ENCODE measurements at regions not wholly inside any gene's neighbourhood (a gene's known extent, or its start where the extent isn't known, plus 50 kb on each side); places are given as distances from the start of the nearest gene placed in this dataset.

GRCh38 chr7:21172800-21173199 is 255.1 kb upstream of the SP4 start:
- TF ChIP-seq, protein P1, sequence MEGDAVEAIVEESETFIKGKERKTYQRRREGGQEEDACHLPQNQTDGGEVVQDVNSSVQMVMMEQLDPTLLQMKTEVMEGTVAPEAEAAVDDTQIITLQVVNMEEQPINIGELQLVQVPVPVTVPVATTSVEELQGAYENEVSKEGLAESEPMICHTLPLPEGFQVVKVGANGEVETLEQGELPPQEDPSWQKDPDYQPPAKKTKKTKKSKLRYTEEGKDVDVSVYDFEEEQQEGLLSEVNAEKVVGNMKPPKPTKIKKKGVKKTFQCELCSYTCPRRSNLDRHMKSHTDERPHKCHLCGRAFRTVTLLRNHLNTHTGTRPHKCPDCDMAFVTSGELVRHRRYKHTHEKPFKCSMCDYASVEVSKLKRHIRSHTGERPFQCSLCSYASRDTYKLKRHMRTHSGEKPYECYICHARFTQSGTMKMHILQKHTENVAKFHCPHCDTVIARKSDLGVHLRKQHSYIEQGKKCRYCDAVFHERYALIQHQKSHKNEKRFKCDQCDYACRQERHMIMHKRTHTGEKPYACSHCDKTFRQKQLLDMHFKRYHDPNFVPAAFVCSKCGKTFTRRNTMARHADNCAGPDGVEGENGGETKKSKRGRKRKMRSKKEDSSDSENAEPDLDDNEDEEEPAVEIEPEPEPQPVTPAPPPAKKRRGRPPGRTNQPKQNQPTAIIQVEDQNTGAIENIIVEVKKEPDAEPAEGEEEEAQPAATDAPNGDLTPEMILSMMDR (IDR thresholded peaks at IDR 0.05), result no peak
- Histone ChIP-seq H3K79me2 (ENCODE audit: insufficient read depth, low read length) (no peaks in the 10 kb centered on the region), H3K27me3 (ENCODE audit: control insufficient read depth in 2 of 2, insufficient read depth in 2 of 2, low read length in 2 of 2) (peaks cover 0 to 25% of the 10 kb centered on the region in 2 donors), H3K9ac (ENCODE audit: insufficient read depth, low read length, poor library complexity, severe bottlenecking) (no peak overlapping the region), H3K36me3 (replicated peaks in 1 of 2; ENCODE audit: control insufficient read depth in 1 of 2, insufficient read depth in 2 of 2, low read length in 2 of 2) (no peaks in the 10 kb centered on the region), H3K4me1 (ENCODE audit: control insufficient read depth in 1 of 2, insufficient read depth in 2 of 2, low read length in 2 of 2) (no peaks in the 10 kb centered on the region), H3K9me3 (replicated peaks in 1 of 2; ENCODE audit: control insufficient read depth in 1 of 2, insufficient read depth in 1 of 2, low read length in 2 of 2) (peaks cover 0 to 3% of the 10 kb centered on the region in 2 donors), H3K4me2 (replicated peaks; ENCODE audit: extremely low read depth, low read length, poor library complexity, severe bottlenecking) (no peak overlapping the region), H2AFZ (ENCODE audit: insufficient read depth, low read depth, low read length, poor library complexity, severe bottlenecking) (no peak overlapping the region), H3K4me3 (replicated peaks in 1 of 3; ENCODE audit: low read depth in 2 of 3, low read length in 3 of 3) (no peak overlapping the region), H3K27ac (ENCODE audit: low read depth in 1 of 2, low read length in 2 of 2) (no peak overlapping the region), H4K20me1 (ENCODE audit: insufficient read depth, low read length) (no peaks in the 10 kb centered on the region)
- H3K9me3 Mint-ChIP-seq, result peaks cover 0 to 18% (median 12%) of the 10 kb centered on the region in 7 donors
- H3K4me1 Mint-ChIP-seq, result no peaks in the 10 kb centered on the region
- intact Hi-C loops (cut with micrococcal nuclease), result no loop called here
- DNase-seq, result no peak
- WGBS (ENCODE audit: insufficient coverage), result 78% methylated on average over 2 of the region's 6 CpGs
- peaks cover 12 to 24% (median 15%) of the 10 kb centered on the region in 3 donors for H3K27me3 Mint-ChIP-seq (ENCODE audit: low read depth in 3 of 3)
- no peak overlapping the region for H3K27ac Mint-ChIP-seq
- no peak overlapping the region for H3K4me3 Mint-ChIP-seq
- no peaks in the 10 kb centered on the region for H3K36me3 Mint-ChIP-seq

GRCh38 chr7:21173436-21173835 is 254.4 kb upstream of the SP4 start:
- no CpG with 5 or more reads among the region's 1 CpG for WGBS (ENCODE audit: insufficient coverage)
- H3K9ac ChIP-seq (ENCODE audit: insufficient read depth, low read length, poor library complexity, severe bottlenecking), result no peak overlapping the region
- H3K4me3 ChIP-seq (replicated peaks in 1 of 3; ENCODE audit: low read depth in 2 of 3, low read length in 3 of 3), result no peak overlapping the region
- no peaks in the 10 kb centered on the region for H4K20me1 ChIP-seq (ENCODE audit: insufficient read depth, low read length)
- Mint-ChIP-seq H3K36me3 (no peaks in the 10 kb centered on the region), H3K4me3 (no peak overlapping the region), H3K27me3 (ENCODE audit: low read depth in 3 of 3) (peaks cover 12 to 24% (median 13%) of the 10 kb centered on the region in 3 donors), H3K4me1 (no peaks in the 10 kb centered on the region), H3K9me3 (peaks cover 0 to 18% (median 12%) of the 10 kb centered on the region in 7 donors), H3K27ac (no peak overlapping the region)
- TF ChIP-seq, protein P1 (IDR thresholded peaks at IDR 0.05), result no peak
- H3K4me1 ChIP-seq (ENCODE audit: control insufficient read depth in 1 of 2, insufficient read depth in 2 of 2, low read length in 2 of 2), result no peaks in the 10 kb centered on the region
- intact Hi-C loops (cut with micrococcal nuclease), result no loop called here
- no peak overlapping the region for H2AFZ ChIP-seq (ENCODE audit: insufficient read depth, low read depth, low read length, poor library complexity, severe bottlenecking)
- H3K36me3 ChIP-seq (replicated peaks in 1 of 2; ENCODE audit: control insufficient read depth in 1 of 2, insufficient read depth in 2 of 2, low read length in 2 of 2), result no peaks in the 10 kb centered on the region
- no peak for DNase-seq
- peaks cover 0 to 21% of the 10 kb centered on the region in 2 donors for H3K27me3 ChIP-seq (ENCODE audit: control insufficient read depth in 2 of 2, insufficient read depth in 2 of 2, low read length in 2 of 2)
- H3K4me2 ChIP-seq (replicated peaks; ENCODE audit: extremely low read depth, low read length, poor library complexity, severe bottlenecking), result no peak overlapping the region
- H3K27ac ChIP-seq (ENCODE audit: low read depth in 1 of 2, low read length in 2 of 2), result no peak overlapping the region
- peaks cover 0 to 3% of the 10 kb centered on the region in 2 donors for H3K9me3 ChIP-seq (replicated peaks in 1 of 2; ENCODE audit: control insufficient read depth in 1 of 2, insufficient read depth in 1 of 2, low read length in 2 of 2)
- no peaks in the 10 kb centered on the region for H3K79me2 ChIP-seq (ENCODE audit: insufficient read depth, low read length)

All from CD14-positive monocyte (primary cell).